CD4-positive, alpha-beta memory T cell (primary cell): ENCODE measurements at regions not wholly inside any gene's neighbourhood (a gene's known extent, or its start where the extent isn't known, plus 50 kb on each side); places are given as distances from the start of the nearest gene placed in this dataset.

Experiments used
- CTCF ChIA-PET: fragments of 350-600 bp; sonication (Branson Sonifier 250); formaldehyde crosslinking; loops from one replicate; lab custom pipeline; 2021; ENCODE audit warnings: inconsistent platforms; ENCODE audit not compliant: partially characterized antibody; lab: Charles Lee
- POLR2A ChIA-PET: fragments of 350-600 bp; sonication (Branson Sonifier 250); formaldehyde crosslinking; loops from one replicate; lab custom pipeline; 2021; ENCODE audit not compliant: partially characterized antibody; lab: Charles Lee
- DNase-seq, 5 donors: peaks; one replicate each; pipeline versions ENCODE4 v3.0.0 to v3.0.0-alpha.2; 2020 to 2022; ENCODE audit warnings: mixed read lengths in 1 of 5
- H3K27ac ChIP-seq: one replicate; pipeline ENCODE4 v1.7.0; 2013; ENCODE audit warnings: low read depth, low read length
- H3K27me3 ChIP-seq: 2 replicates; pipeline ENCODE4 v1.7.0; 2013; ENCODE audit warnings: mild to moderate bottlenecking, low read length, moderate library complexity; ENCODE audit not compliant: insufficient read depth
- H3K36me3 ChIP-seq: 2 replicates; pipeline ENCODE4 v1.7.0; 2013; ENCODE audit warnings: mild to moderate bottlenecking, low read length, moderate library complexity; ENCODE audit not compliant: insufficient read depth
- H3K4me1 ChIP-seq: 2 replicates; pipeline ENCODE4 v1.7.0; 2013; ENCODE audit warnings: mild to moderate bottlenecking, low read length, moderate library complexity; ENCODE audit not compliant: insufficient read depth
- H3K4me3 ChIP-seq, 2 donors: one replicate each; pipeline ENCODE4 v1.7.0; 2013; ENCODE audit warnings: low read length in 2 of 2, mild to moderate bottlenecking in 1 of 2
- H3K9me3 ChIP-seq, 2 donors: one replicate each; pipeline ENCODE4 v1.7.0; 2013; ENCODE audit warnings: low read length in 2 of 2, control low read depth in 1 of 2; ENCODE audit not compliant: control insufficient read depth in 1 of 2
- H3K27ac Mint-ChIP-seq, 7 donors: one replicate each; pipeline ENCODE4 v1.8.0; 2020 to 2021; ENCODE audit warnings: mixed read lengths in 7 of 7, mild to moderate bottlenecking in 6 of 7, inconsistent platforms in 3 of 7, moderate library complexity in 3 of 7
- H3K27me3 Mint-ChIP-seq, 2 donors: one replicate each; pipeline ENCODE4 v1.8.0; 2020 to 2021; ENCODE audit warnings: mixed read lengths in 2 of 2
- H3K36me3 Mint-ChIP-seq, 2 donors: one replicate each; pipeline ENCODE4 v1.8.0; 2020 to 2021; ENCODE audit warnings: mixed read lengths in 2 of 2, inconsistent platforms in 1 of 2, mild to moderate bottlenecking in 1 of 2
- H3K4me1 Mint-ChIP-seq, 4 donors: one replicate each; pipeline ENCODE4 v1.8.0; 2020 to 2021; ENCODE audit warnings: mixed read lengths in 4 of 4, mild to moderate bottlenecking in 1 of 4
- H3K4me3 Mint-ChIP-seq, 8 donors: one replicate each; pipeline ENCODE4 v1.8.0; 2020 to 2021; ENCODE audit warnings: mixed read lengths in 8 of 8, mild to moderate bottlenecking in 7 of 8, moderate library complexity in 6 of 8, inconsistent platforms in 3 of 8
- H3K9me3 Mint-ChIP-seq, 8 donors: one replicate each; pipeline ENCODE4 v1.8.0; 2020 to 2021; ENCODE audit warnings: mixed read lengths in 8 of 8, mild to moderate bottlenecking in 5 of 8, inconsistent platforms in 3 of 8, moderate library complexity in 1 of 8
- intact Hi-C: fragments of 100-400 bp; cut with micrococcal nuclease; formaldehyde crosslinking; loops from one replicate; pipeline ENCODE4 v1.15.1; 2023

DNA sequence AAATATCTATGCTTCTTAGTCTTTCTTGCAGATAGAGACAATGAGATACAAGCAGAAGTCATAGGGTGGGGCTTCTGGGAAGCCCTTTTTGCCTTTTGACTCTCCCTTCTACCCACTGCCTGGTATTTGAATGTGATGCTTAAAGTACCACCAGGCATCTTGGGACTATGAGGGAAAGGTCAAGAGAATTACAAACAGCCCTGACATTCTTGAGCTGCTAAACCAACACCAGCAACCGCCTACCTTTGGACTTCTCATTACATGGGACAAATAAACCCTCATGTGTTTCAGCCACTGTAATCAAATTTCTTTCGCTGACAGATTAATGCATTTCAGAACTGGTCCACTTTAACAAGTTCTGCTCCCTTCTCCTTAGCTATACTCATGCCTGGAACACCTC is 112.8 kb downstream of the LUZP4 start:
- H3K27me3 Mint-ChIP-seq = no peaks in the 10 kb centered on the region
- intact Hi-C loops = no loop called here
- H3K27ac Mint-ChIP-seq = no peak overlapping the region
- H3K4me1 ChIP-seq = no peaks in the 10 kb centered on the region
- no peak overlapping the region for H3K27ac ChIP-seq
- H3K36me3 ChIP-seq = no peaks in the 10 kb centered on the region
- H3K36me3 Mint-ChIP-seq = no peaks in the 10 kb centered on the region
- H3K4me3 ChIP-seq = no peak overlapping the region
- ChIA-PET POLR2A (no interaction called here), CTCF (no interaction called here)
- DNase-seq = no peak
- H3K4me1 Mint-ChIP-seq = no peaks in the 10 kb centered on the region
- H3K4me3 Mint-ChIP-seq = no peak overlapping the region
- no peaks in the 10 kb centered on the region for H3K27me3 ChIP-seq
- no peaks in the 10 kb centered on the region for H3K9me3 ChIP-seq
- peaks cover 0 to 7% (median 0%) of the 10 kb centered on the region in 8 donors for H3K9me3 Mint-ChIP-seq

DNA sequence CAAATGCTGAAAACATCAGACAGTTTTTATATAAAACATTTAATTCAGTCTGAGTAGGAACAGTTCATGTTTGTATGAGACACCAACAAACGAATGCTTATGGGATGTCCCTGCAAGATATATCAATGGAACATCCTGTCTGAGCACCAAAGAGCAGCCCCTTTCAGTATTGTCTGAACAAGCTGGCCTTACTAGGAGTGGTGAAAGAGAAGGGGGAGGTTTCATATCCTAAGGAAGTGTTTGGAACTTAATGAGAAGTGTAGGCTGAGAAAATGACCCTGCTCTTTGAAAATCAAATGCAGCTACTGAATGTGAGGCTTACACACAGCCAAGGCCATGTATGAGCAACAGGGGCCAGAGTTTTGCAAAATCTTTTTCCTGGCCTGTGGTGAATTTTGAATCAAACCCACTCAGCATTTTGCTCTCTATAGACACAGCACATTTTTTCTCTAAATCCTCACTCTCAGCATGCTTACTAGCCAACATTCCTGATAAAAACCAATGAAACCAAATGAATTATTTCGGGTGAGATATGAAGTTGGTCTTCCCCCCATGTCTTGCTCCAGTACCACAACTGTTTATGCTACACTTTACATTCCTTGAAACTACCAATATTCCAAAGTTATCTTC is 119.4 kb downstream of the LUZP4 start:
- ChIA-PET CTCF (no interaction called here), POLR2A (no interaction called here)
- Mint-ChIP-seq H3K27me3 (no peaks in the 10 kb centered on the region), H3K9me3 (peaks cover 0 to 3% (median 0%) of the 10 kb centered on the region in 8 donors), H3K36me3 (no peaks in the 10 kb centered on the region), H3K4me3 (no peak overlapping the region), H3K4me1 (no peaks in the 10 kb centered on the region), H3K27ac (no peak overlapping the region)
- H3K4me3 ChIP-seq = no peak overlapping the region
- H3K9me3 ChIP-seq = no peaks in the 10 kb centered on the region
- no peaks in the 10 kb centered on the region for H3K4me1 ChIP-seq
- intact Hi-C loops = no loop called here
- no peak overlapping the region for H3K27ac ChIP-seq
- DNase-seq = no peak
- H3K36me3 ChIP-seq = no peaks in the 10 kb centered on the region
- no peaks in the 10 kb centered on the region for H3K27me3 ChIP-seq

DNA sequence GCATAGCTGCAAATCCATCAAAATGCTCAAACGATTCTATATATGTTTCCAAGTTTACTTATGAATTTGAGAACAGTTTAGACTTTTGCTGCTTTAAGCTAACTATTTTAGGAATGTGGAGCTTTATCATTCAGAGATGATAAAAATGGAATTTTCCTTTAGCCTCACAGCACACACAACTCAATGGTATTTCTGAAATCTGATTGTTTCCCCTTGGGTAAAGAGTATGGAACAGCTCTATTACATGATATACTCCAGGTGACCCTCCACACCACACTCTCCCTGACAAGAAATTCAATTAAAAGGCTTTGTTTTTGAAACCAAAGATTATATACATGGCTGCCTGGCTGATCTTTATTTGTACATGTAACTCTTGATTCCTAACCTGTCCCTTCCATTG is 120.0 kb downstream of the LUZP4 start:
- CTCF ChIA-PET = no interaction called here
- Histone ChIP-seq H3K27me3 (no peaks in the 10 kb centered on the region), H3K4me3 (no peak overlapping the region), H3K9me3 (no peaks in the 10 kb centered on the region), H3K4me1 (no peaks in the 10 kb centered on the region), H3K36me3 (no peaks in the 10 kb centered on the region), H3K27ac (no peak overlapping the region)
- H3K27ac Mint-ChIP-seq = no peak overlapping the region
- POLR2A ChIA-PET = no interaction called here
- intact Hi-C loops = no loop called here
- H3K36me3 Mint-ChIP-seq = no peaks in the 10 kb centered on the region
- no peaks in the 10 kb centered on the region for H3K27me3 Mint-ChIP-seq
- DNase-seq = no peak
- peaks cover 0 to 3% (median 0%) of the 10 kb centered on the region in 8 donors for H3K9me3 Mint-ChIP-seq
- no peak overlapping the region for H3K4me3 Mint-ChIP-seq
- H3K4me1 Mint-ChIP-seq = no peaks in the 10 kb centered on the region

DNA sequence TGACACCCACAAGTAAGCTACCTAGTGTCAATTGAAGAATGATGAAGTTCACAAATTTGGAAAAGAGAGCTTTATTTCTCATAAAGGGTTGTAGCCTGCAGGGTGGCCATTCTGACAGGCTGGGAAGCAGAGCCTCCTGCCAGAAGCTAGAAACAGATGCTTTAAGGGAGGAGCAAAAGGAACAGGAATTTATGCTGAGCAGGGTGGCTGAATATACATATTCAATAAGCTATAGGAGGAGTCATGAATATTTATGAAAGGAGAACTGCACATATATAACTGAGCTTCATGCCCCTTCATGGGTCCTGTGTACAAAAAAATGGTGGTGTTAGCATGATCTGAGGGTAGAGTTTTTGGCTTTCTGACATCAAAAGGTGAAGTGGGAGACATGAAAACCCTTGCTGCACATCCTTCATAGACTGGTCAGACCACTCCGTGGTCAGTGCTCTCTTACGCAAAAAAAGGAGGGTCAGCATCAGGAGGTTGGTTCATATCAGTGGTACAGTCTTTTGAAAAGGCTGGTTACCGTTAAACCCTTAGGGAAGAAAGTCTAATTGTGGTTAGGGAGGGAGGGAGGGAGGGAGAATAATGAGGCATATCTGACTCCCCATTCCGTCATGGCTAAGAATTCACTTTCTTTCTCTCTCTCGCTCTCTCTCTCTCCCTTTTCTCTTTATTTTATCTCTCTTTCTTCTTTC is 121.4 kb downstream of the LUZP4 start:
- POLR2A ChIA-PET = no interaction called here
- no peak overlapping the region for H3K4me3 Mint-ChIP-seq
- intact Hi-C loops = no loop called here

DNA sequence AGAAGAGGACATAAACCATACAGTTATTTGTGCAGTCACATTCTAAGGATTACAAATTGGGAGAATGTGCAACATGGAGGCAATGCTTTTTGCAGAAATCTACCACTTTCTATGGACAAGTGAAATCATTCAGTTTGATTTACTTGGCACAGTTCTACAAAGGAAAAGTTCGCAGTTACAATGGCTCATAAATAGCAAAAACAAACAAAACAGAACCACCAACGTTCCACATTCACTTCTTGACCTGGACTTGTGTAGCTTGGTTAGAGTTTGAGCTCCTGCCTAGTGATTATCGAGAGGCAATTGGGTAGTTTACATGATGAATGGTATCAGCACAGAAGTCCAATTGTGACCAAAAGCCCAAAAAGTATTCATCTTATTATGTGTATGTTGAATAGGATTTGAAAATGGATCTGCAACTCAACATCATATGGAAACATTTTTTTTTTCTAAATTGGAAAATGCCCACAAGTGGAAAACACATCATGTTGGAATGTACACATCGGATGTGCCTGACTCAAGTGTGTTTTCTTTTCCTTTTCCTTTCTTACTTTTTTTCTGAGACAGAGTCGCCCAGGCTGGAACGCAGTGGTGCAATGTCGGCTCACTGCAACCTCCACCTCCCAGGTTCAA is 123.8 kb downstream of the LUZP4 start:
- Histone ChIP-seq H3K27ac (no peak overlapping the region), H3K9me3 (no peaks in the 10 kb centered on the region), H3K4me1 (no peaks in the 10 kb centered on the region), H3K27me3 (no peaks in the 10 kb centered on the region), H3K4me3 (no peak overlapping the region), H3K36me3 (no peaks in the 10 kb centered on the region)
- H3K4me3 Mint-ChIP-seq = no peak overlapping the region
- H3K4me1 Mint-ChIP-seq = no peaks in the 10 kb centered on the region
- H3K27me3 Mint-ChIP-seq = no peaks in the 10 kb centered on the region
- ChIA-PET POLR2A (no interaction called here), CTCF (no interaction called here)
- intact Hi-C loops = no loop called here
- no peak for DNase-seq
- no peaks in the 10 kb centered on the region for H3K36me3 Mint-ChIP-seq
- H3K27ac Mint-ChIP-seq = no peak overlapping the region
- peaks cover 0 to 1% (median 0%) of the 10 kb centered on the region in 8 donors for H3K9me3 Mint-ChIP-seq

More for the DNA sequence above, 121.4 kb downstream of the LUZP4 start:
- Mint-ChIP-seq H3K36me3 (no peaks in the 10 kb centered on the region), H3K4me1 (no peaks in the 10 kb centered on the region), H3K27me3 (no peaks in the 10 kb centered on the region), H3K27ac (no peak overlapping the region), H3K9me3 (peaks cover 0 to 3% (median 0%) of the 10 kb centered on the region in 8 donors)
- Histone ChIP-seq H3K4me3 (no peak overlapping the region), H3K9me3 (no peaks in the 10 kb centered on the region), H3K4me1 (no peaks in the 10 kb centered on the region), H3K27ac (no peak overlapping the region), H3K36me3 (no peaks in the 10 kb centered on the region), H3K27me3 (no peaks in the 10 kb centered on the region)
- CTCF ChIA-PET = no interaction called here
- no peak for DNase-seq

DNA sequence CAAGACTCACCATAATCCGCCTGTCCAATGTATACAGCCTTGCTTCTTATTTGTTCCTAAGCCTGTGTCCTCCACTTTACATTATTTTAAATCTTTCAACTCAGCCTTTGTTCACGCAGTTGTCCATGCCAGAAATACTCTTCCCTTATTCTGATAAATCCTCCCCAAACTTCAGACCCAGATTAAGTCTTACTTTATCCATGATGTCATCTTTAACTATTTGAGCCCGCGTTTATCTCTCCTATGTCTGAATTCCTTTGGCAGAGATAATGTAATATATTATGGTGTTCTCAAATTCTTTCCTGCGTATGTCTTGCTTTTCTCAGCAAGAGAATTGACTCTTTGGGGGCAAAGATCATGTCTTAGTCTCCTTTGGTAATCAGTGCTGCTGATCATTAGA is 129.6 kb downstream of the LUZP4 start:
- H3K36me3 ChIP-seq = no peaks in the 10 kb centered on the region
- no peaks in the 10 kb centered on the region for H3K36me3 Mint-ChIP-seq
- H3K4me1 Mint-ChIP-seq = no peaks in the 10 kb centered on the region
- H3K27ac Mint-ChIP-seq = no peak overlapping the region
- H3K4me3 Mint-ChIP-seq = no peak overlapping the region
- H3K27ac ChIP-seq = no peak overlapping the region
- peaks cover 0 to 2% (median 0%) of the 10 kb centered on the region in 8 donors for H3K9me3 Mint-ChIP-seq
- no peak overlapping the region for H3K4me3 ChIP-seq
- POLR2A ChIA-PET = no interaction called here
- peaks cover 0 to 1% of the 10 kb centered on the region in 2 donors for H3K27me3 Mint-ChIP-seq
- no peak for DNase-seq
- intact Hi-C loops = no loop called here
- CTCF ChIA-PET = no interaction called here
- H3K27me3 ChIP-seq = no peaks in the 10 kb centered on the region
- H3K9me3 ChIP-seq = no peaks in the 10 kb centered on the region
- H3K4me1 ChIP-seq = no peaks in the 10 kb centered on the region

DNA sequence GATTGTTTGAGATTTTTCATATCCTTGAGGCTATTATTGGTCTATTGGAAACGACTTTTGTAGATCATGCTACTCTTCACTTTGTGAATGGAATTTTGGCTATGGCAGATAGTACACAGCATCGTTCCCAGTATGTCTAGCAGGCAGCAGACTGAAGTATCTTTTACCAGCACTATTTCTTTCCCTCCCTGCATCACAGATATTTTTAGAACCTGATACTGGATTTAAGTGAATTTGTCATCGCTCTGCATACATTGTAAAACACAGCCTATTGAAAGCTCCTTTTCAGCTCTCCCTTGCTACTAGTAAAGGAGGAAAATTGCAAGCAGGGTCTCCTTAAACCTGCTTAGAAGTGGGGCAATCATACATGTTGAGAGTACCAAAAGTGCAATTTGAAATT is 133.6 kb downstream of the LUZP4 start:
- intact Hi-C loops = no loop called here
- H3K27me3 Mint-ChIP-seq = peaks cover 0 to 1% of the 10 kb centered on the region in 2 donors
- DNase-seq = no peak
- H3K9me3 Mint-ChIP-seq = peaks cover 0 to 6% (median 0%) of the 10 kb centered on the region in 8 donors
- no peak overlapping the region for H3K4me3 Mint-ChIP-seq
- no peaks in the 10 kb centered on the region for H3K36me3 Mint-ChIP-seq
- Histone ChIP-seq H3K4me3 (no peak overlapping the region), H3K9me3 (no peaks in the 10 kb centered on the region), H3K36me3 (no peaks in the 10 kb centered on the region), H3K4me1 (no peaks in the 10 kb centered on the region), H3K27me3 (no peaks in the 10 kb centered on the region), H3K27ac (no peak overlapping the region)
- ChIA-PET CTCF (no interaction called here), POLR2A (no interaction called here)
- H3K4me1 Mint-ChIP-seq = no peaks in the 10 kb centered on the region
- H3K27ac Mint-ChIP-seq = no peak overlapping the region
